ENCODE measurements at regions not wholly inside any gene's neighbourhood (a gene's known extent, or its start where the extent isn't known, plus 50 kb on each side); places are given as distances from the start of the nearest gene placed in this dataset.

DNA sequence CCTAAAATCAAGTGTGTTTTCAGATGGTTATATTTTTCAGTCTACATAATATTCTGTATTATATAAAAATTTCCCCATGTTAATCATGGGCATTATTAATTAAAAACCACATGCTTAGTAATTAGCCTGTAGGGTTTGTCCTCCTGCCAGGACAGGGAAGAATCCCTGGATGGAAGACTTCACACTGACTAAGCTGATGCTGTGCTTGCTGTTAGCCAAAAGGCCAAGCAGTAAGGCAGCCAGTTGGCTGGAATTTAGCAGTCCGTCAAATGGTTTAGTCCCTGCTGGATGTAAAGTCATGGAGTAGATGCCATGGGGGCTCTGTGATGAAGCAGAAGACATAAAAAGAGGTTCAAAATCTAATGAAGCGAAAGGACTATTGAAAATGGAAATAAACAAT, 168.0 kb upstream of the OBI1 start:
- no peak overlapping the region for H3K4me2 ChIP-seq (ENCODE audit: low read depth, low read length, poor library complexity, severe bottlenecking)
- H3K79me2 ChIP-seq (ENCODE audit: insufficient read depth, low read length): no peaks in the 10 kb centered on the region
- H3K36me3 ChIP-seq (ENCODE audit: insufficient read depth, low read length): no peaks in the 10 kb centered on the region
- no peaks in the 10 kb centered on the region for H3K9me3 ChIP-seq (ENCODE audit: insufficient read depth, low read depth, low read length)
- no peaks in the 10 kb centered on the region for H3K27me3 ChIP-seq (ENCODE audit: insufficient read depth, low read length, poor library complexity, severe bottlenecking)
- no peaks in the 10 kb centered on the region for H3K9me2 ChIP-seq (replicated peaks; ENCODE audit: low read depth, low read length)
- H3K9ac ChIP-seq (ENCODE audit: low read depth, low read length, poor library complexity, severe bottlenecking): no peak overlapping the region
- no peaks in the 10 kb centered on the region for H4K20me1 ChIP-seq (ENCODE audit: insufficient read depth, low read length, poor library complexity, severe bottlenecking)
- H3F3A ChIP-seq (ENCODE audit: low read depth): no peaks in the 10 kb centered on the region
- H2AFZ ChIP-seq (ENCODE audit: low read length): no peak overlapping the region
- TF ChIP-seq, protein P1, sequence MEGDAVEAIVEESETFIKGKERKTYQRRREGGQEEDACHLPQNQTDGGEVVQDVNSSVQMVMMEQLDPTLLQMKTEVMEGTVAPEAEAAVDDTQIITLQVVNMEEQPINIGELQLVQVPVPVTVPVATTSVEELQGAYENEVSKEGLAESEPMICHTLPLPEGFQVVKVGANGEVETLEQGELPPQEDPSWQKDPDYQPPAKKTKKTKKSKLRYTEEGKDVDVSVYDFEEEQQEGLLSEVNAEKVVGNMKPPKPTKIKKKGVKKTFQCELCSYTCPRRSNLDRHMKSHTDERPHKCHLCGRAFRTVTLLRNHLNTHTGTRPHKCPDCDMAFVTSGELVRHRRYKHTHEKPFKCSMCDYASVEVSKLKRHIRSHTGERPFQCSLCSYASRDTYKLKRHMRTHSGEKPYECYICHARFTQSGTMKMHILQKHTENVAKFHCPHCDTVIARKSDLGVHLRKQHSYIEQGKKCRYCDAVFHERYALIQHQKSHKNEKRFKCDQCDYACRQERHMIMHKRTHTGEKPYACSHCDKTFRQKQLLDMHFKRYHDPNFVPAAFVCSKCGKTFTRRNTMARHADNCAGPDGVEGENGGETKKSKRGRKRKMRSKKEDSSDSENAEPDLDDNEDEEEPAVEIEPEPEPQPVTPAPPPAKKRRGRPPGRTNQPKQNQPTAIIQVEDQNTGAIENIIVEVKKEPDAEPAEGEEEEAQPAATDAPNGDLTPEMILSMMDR (conservative IDR thresholded peaks at IDR 0.05; ENCODE audit: low read length): no peak
- no peak for TF ChIP-seq EZH2phosphoT487 (IDR thresholded peaks at IDR 0.05; ENCODE audit: borderline replicate concordance)
- no peak overlapping the region for H3K4me3 ChIP-seq (ENCODE audit: low read length, poor library complexity, severe bottlenecking)
- no peaks in the 10 kb centered on the region for H3K4me1 ChIP-seq (ENCODE audit: insufficient read depth, low read length, poor library complexity, severe bottlenecking)

GRCh38 chr13:78826312-78826711, 167.4 kb upstream of the OBI1 start:
- H4K20me1 ChIP-seq (ENCODE audit: insufficient read depth, low read length, poor library complexity, severe bottlenecking): no peaks in the 10 kb centered on the region
- no peak overlapping the region for H2AFZ ChIP-seq (ENCODE audit: low read length)
- no peak overlapping the region for H3K4me2 ChIP-seq (ENCODE audit: low read depth, low read length, poor library complexity, severe bottlenecking)
- no peaks in the 10 kb centered on the region for H3K9me3 ChIP-seq (ENCODE audit: insufficient read depth, low read depth, low read length)
- no peaks in the 10 kb centered on the region for H3K36me3 ChIP-seq (ENCODE audit: insufficient read depth, low read length)
- H3K9ac ChIP-seq (ENCODE audit: low read depth, low read length, poor library complexity, severe bottlenecking): no peak overlapping the region
- no peaks in the 10 kb centered on the region for H3K79me2 ChIP-seq (ENCODE audit: insufficient read depth, low read length)
- H3K4me3 ChIP-seq (ENCODE audit: low read length, poor library complexity, severe bottlenecking): no peak overlapping the region
- TF ChIP-seq, protein P1 (conservative IDR thresholded peaks at IDR 0.05; ENCODE audit: low read length): no peak
- no peak for TF ChIP-seq EZH2phosphoT487 (IDR thresholded peaks at IDR 0.05; ENCODE audit: borderline replicate concordance)
- H3K27me3 ChIP-seq (ENCODE audit: insufficient read depth, low read length, poor library complexity, severe bottlenecking): no peaks in the 10 kb centered on the region
- no peaks in the 10 kb centered on the region for H3K4me1 ChIP-seq (ENCODE audit: insufficient read depth, low read length, poor library complexity, severe bottlenecking)
- no peaks in the 10 kb centered on the region for H3F3A ChIP-seq (ENCODE audit: low read depth)
- no peaks in the 10 kb centered on the region for H3K9me2 ChIP-seq (replicated peaks; ENCODE audit: low read depth, low read length)

DNA sequence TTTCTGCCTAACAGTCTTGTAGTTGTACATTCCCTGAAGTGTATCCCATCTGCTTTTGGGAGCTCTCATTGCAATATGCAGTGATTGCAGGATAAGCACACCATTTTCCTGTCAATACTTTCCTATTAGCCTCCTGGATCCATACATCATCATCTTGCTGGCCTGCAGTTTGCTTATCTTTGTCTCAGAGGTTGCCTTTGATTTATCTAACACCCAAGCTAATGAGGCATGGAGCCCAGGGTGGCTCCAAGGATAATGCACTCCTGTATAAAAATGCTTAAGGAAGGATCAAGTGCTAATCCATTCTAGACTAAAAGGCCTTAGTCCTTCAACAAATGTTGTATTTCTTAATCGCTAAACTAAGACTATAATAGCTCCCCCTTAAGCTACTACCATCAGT, 161.6 kb upstream of the OBI1 start:
- no peaks in the 10 kb centered on the region for H4K20me1 ChIP-seq (ENCODE audit: insufficient read depth, low read length, poor library complexity, severe bottlenecking)
- H3K9ac ChIP-seq (ENCODE audit: low read depth, low read length, poor library complexity, severe bottlenecking): no peak overlapping the region
- no peaks in the 10 kb centered on the region for H3K27me3 ChIP-seq (ENCODE audit: insufficient read depth, low read length, poor library complexity, severe bottlenecking)
- no peaks in the 10 kb centered on the region for H3F3A ChIP-seq (ENCODE audit: low read depth)
- no peaks in the 10 kb centered on the region for H3K4me1 ChIP-seq (ENCODE audit: insufficient read depth, low read length, poor library complexity, severe bottlenecking)
- H3K79me2 ChIP-seq (ENCODE audit: insufficient read depth, low read length): no peaks in the 10 kb centered on the region
- no peaks in the 10 kb centered on the region for H3K9me3 ChIP-seq (ENCODE audit: insufficient read depth, low read depth, low read length)
- TF ChIP-seq, protein P1 (conservative IDR thresholded peaks at IDR 0.05; ENCODE audit: low read length): no peak
- no peak for TF ChIP-seq EZH2phosphoT487 (IDR thresholded peaks at IDR 0.05; ENCODE audit: borderline replicate concordance)
- no peak overlapping the region for H3K4me3 ChIP-seq (ENCODE audit: low read length, poor library complexity, severe bottlenecking)
- no peaks in the 10 kb centered on the region for H3K36me3 ChIP-seq (ENCODE audit: insufficient read depth, low read length)
- H2AFZ ChIP-seq (ENCODE audit: low read length): no peak overlapping the region
- no peak overlapping the region for H3K4me2 ChIP-seq (ENCODE audit: low read depth, low read length, poor library complexity, severe bottlenecking)
- H3K9me2 ChIP-seq (replicated peaks; ENCODE audit: low read depth, low read length): no peaks in the 10 kb centered on the region
